ENCODE measurements at regions not wholly inside any gene's neighbourhood (a gene's known extent, or its start where the extent isn't known, plus 50 kb on each side); places are given as distances from the start of the nearest gene placed in this dataset.

GRCh38 chr3:3504686-3505085 is 294.5 kb upstream of the LRRN1 start:
- H3K9ac ChIP-seq (ENCODE audit: low read length) = no peak overlapping the region
- H3K4me1 ChIP-seq (ENCODE audit: control insufficient read depth in 2 of 2, insufficient read depth in 2 of 2, low read length in 2 of 2) = no peaks in the 10 kb centered on the region
- H2AFZ ChIP-seq (ENCODE audit: insufficient read depth, low read depth, low read length, poor library complexity, severe bottlenecking) = no peak overlapping the region
- H3K4me2 ChIP-seq (replicated peaks; ENCODE audit: low read depth, low read length, poor library complexity, severe bottlenecking) = no peak overlapping the region
- H3K27me3 ChIP-seq (replicated peaks in 1 of 4; ENCODE audit: control extremely low read depth in 1 of 4, control insufficient read depth in 3 of 4, insufficient read depth in 4 of 4, low read length in 3 of 4) = no peaks in the 10 kb centered on the region
- no peak overlapping the region for H3K27ac Mint-ChIP-seq
- POLR2A ChIA-PET = no interaction called here
- H3K27me3 Mint-ChIP-seq = no peaks in the 10 kb centered on the region
- 100% methylated on average over 1 of the region's 1 CpG for WGBS (ENCODE audit: insufficient coverage)
- no peaks in the 10 kb centered on the region for H3K9me3 ChIP-seq (ENCODE audit: control extremely low read depth in 1 of 3, control insufficient read depth in 2 of 3, insufficient read depth in 1 of 3, low read length in 2 of 3)
- TF ChIP-seq EZH2 (IDR thresholded peaks at IDR 0.05; ENCODE audit: borderline replicate concordance, insufficient read depth, low read depth, low read length, poor library complexity, severe bottlenecking) = no peak
- TF ChIP-seq, protein P1, sequence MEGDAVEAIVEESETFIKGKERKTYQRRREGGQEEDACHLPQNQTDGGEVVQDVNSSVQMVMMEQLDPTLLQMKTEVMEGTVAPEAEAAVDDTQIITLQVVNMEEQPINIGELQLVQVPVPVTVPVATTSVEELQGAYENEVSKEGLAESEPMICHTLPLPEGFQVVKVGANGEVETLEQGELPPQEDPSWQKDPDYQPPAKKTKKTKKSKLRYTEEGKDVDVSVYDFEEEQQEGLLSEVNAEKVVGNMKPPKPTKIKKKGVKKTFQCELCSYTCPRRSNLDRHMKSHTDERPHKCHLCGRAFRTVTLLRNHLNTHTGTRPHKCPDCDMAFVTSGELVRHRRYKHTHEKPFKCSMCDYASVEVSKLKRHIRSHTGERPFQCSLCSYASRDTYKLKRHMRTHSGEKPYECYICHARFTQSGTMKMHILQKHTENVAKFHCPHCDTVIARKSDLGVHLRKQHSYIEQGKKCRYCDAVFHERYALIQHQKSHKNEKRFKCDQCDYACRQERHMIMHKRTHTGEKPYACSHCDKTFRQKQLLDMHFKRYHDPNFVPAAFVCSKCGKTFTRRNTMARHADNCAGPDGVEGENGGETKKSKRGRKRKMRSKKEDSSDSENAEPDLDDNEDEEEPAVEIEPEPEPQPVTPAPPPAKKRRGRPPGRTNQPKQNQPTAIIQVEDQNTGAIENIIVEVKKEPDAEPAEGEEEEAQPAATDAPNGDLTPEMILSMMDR (IDR thresholded peaks at IDR 0.05) = no peak
- intact Hi-C loops (cut with micrococcal nuclease) = no loop called here
- DNase-seq (no peak), ATAC-seq (ENCODE audit: low read depth) (no peak)
- no peaks in the 10 kb centered on the region for H3K9me3 Mint-ChIP-seq (ENCODE audit: insufficient read depth)
- H4K20me1 ChIP-seq (ENCODE audit: control insufficient read depth, insufficient read depth, low read length, poor library complexity, severe bottlenecking) = no peaks in the 10 kb centered on the region
- no peak overlapping the region for H3K4me3 ChIP-seq (ENCODE audit: control extremely low read depth in 1 of 5, extremely low read depth in 1 of 5, insufficient read depth in 1 of 5, low read depth in 2 of 5, low read length in 4 of 5)
- CTCF ChIA-PET = no interaction called here
- no peaks in the 10 kb centered on the region for H3K79me2 ChIP-seq (ENCODE audit: control insufficient read depth, insufficient read depth, low read length)
- no peak overlapping the region for H3K27ac ChIP-seq (ENCODE audit: low read length in 2 of 2)
- no peaks in the 10 kb centered on the region for H3K4me1 Mint-ChIP-seq
- H3K36me3 ChIP-seq (replicated peaks in 1 of 2; ENCODE audit: control extremely low read depth in 1 of 2, control insufficient read depth in 1 of 2, extremely low read depth in 1 of 2, insufficient read depth in 2 of 2, low read length in 1 of 2) = no peaks in the 10 kb centered on the region
- H3K4me3 Mint-ChIP-seq = no peak overlapping the region

DNA sequence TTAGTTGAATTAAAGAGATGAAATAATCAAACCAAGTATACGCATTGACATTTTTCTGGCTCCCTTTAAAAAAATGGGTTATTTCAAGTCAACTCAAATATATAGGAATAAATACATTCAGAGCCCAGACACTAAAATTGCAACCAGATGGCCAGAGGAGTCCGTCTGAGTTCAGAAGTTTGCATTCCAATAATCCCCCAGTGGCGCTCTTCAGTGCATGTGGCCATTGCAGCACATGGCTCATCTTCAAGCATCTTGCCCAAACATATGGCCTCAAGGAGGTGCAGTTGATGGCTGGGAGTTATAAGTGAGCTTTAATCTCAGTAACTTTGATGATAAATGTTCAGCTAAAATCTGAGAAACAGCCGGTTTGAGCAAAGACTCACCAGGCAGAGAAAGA is 295.8 kb upstream of the LRRN1 start:
- Histone ChIP-seq H3K27me3 (replicated peaks in 1 of 4; ENCODE audit: control extremely low read depth in 1 of 4, control insufficient read depth in 3 of 4, insufficient read depth in 4 of 4, low read length in 3 of 4) (no peaks in the 10 kb centered on the region), H3K36me3 (replicated peaks in 1 of 2; ENCODE audit: control extremely low read depth in 1 of 2, control insufficient read depth in 1 of 2, extremely low read depth in 1 of 2, insufficient read depth in 2 of 2, low read length in 1 of 2) (no peaks in the 10 kb centered on the region), H3K9me3 (ENCODE audit: control extremely low read depth in 1 of 3, control insufficient read depth in 2 of 3, insufficient read depth in 1 of 3, low read length in 2 of 3) (no peaks in the 10 kb centered on the region), H3K4me1 (ENCODE audit: control insufficient read depth in 2 of 2, insufficient read depth in 2 of 2, low read length in 2 of 2) (no peaks in the 10 kb centered on the region), H3K4me2 (replicated peaks; ENCODE audit: low read depth, low read length, poor library complexity, severe bottlenecking) (no peak overlapping the region), H3K9ac (ENCODE audit: low read length) (no peak overlapping the region), H2AFZ (ENCODE audit: insufficient read depth, low read depth, low read length, poor library complexity, severe bottlenecking) (no peak overlapping the region), H4K20me1 (ENCODE audit: control insufficient read depth, insufficient read depth, low read length, poor library complexity, severe bottlenecking) (no peaks in the 10 kb centered on the region), H3K79me2 (ENCODE audit: control insufficient read depth, insufficient read depth, low read length) (no peaks in the 10 kb centered on the region), H3K4me3 (ENCODE audit: control extremely low read depth in 1 of 5, extremely low read depth in 1 of 5, insufficient read depth in 1 of 5, low read depth in 2 of 5, low read length in 4 of 5) (no peak overlapping the region), H3K27ac (ENCODE audit: low read length in 2 of 2) (no peak overlapping the region)
- H3K4me1 Mint-ChIP-seq = no peaks in the 10 kb centered on the region
- ChIA-PET POLR2A (no interaction called here), CTCF (no interaction called here)
- TF ChIP-seq EZH2 (IDR thresholded peaks at IDR 0.05; ENCODE audit: borderline replicate concordance, insufficient read depth, low read depth, low read length, poor library complexity, severe bottlenecking) = no peak
- TF ChIP-seq, protein P1 (IDR thresholded peaks at IDR 0.05) = no peak
- DNase-seq = no peak
- no peak overlapping the region for H3K4me3 Mint-ChIP-seq
- H3K27me3 Mint-ChIP-seq = no peaks in the 10 kb centered on the region
- no peaks in the 10 kb centered on the region for H3K9me3 Mint-ChIP-seq (ENCODE audit: insufficient read depth)
- no peak for ATAC-seq (ENCODE audit: low read depth)
- intact Hi-C loops (cut with micrococcal nuclease) = no loop called here
- no peak overlapping the region for H3K27ac Mint-ChIP-seq
- WGBS (ENCODE audit: insufficient coverage) = 67% methylated on average over 1 of the region's 4 CpGs

Data from B cell (primary cell).